ENCODE measurements at regions not wholly inside any gene's neighbourhood (a gene's known extent, or its start where the extent isn't known, plus 50 kb on each side); places are given as distances from the start of the nearest gene placed in this dataset.

DNA sequence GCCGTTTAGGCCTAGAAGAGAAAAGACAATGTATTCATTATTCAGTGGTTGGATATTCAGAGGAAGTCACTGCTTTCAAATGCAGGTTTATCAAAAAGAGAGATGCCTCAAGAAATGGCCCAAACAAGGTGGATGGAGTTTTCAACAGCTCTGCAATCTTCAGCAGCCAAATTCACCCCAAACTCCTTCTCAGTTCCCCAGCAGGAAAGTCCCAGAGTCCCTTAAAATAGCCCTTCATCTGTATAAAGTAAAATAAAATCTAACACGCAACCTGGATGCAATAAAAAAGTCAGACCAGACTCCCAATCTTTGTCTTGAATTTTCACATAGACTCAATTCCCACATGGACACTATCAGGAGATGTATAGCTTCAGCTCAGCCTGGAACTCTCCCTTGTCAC, 101.6 kb upstream of the SPATA12 start:
- H3K27ac ChIP-seq (ENCODE audit: low read depth, low read length, poor library complexity, severe bottlenecking): no peak overlapping the region
- no peaks in the 10 kb centered on the region for H3K36me3 ChIP-seq (ENCODE audit: insufficient read depth, low read length)
- no peak for TF ChIP-seq CTCF (IDR thresholded peaks at IDR 0.05; ENCODE audit: low read length)
- TF ChIP-seq EZH2 (IDR thresholded peaks at IDR 0.05; ENCODE audit: borderline replicate concordance, low read length): no peak

GRCh38 chr3:56957522-56957921, 102.9 kb upstream of the SPATA12 start:
- no peak overlapping the region for H3K4me2 ChIP-seq (ENCODE audit: low read length)
- H3K4me3 ChIP-seq (ENCODE audit: low read depth, low read length, poor library complexity, severe bottlenecking): no peak overlapping the region
- H3K36me3 ChIP-seq (ENCODE audit: insufficient read depth, low read length): no peaks in the 10 kb centered on the region
- no peak overlapping the region for H3K9ac ChIP-seq (ENCODE audit: low read length)
- H3K27ac ChIP-seq (ENCODE audit: low read depth, low read length, poor library complexity, severe bottlenecking): no peak overlapping the region
- H3F3A ChIP-seq (ENCODE audit: insufficient read depth, low read length): no peaks in the 10 kb centered on the region
- no peaks in the 10 kb centered on the region for H3K9me2 ChIP-seq (ENCODE audit: low read depth, low read length)
- H3K4me1 ChIP-seq (ENCODE audit: insufficient read depth, low read length, severe bottlenecking): peaks cover 3% of the 10 kb centered on the region
- H3K9me3 ChIP-seq (ENCODE audit: low read length): no peaks in the 10 kb centered on the region
- no peaks in the 10 kb centered on the region for H3K79me2 ChIP-seq (ENCODE audit: insufficient read depth, low read length)
- no peaks in the 10 kb centered on the region for H4K20me1 ChIP-seq (ENCODE audit: insufficient read depth, low read length)
- no peak for TF ChIP-seq CTCF (IDR thresholded peaks at IDR 0.05; ENCODE audit: low read length)
- no peak for TF ChIP-seq EZH2 (IDR thresholded peaks at IDR 0.05; ENCODE audit: borderline replicate concordance, low read length)
- no peak overlapping the region for H2AFZ ChIP-seq (ENCODE audit: low read length)
- no peaks in the 10 kb centered on the region for H3K27me3 ChIP-seq (ENCODE audit: insufficient read depth, low read length)

More for the DNA sequence above, 101.6 kb upstream of the SPATA12 start:
- H3K9ac ChIP-seq (ENCODE audit: low read length): no peak overlapping the region
- no peak overlapping the region for H3K4me3 ChIP-seq (ENCODE audit: low read depth, low read length, poor library complexity, severe bottlenecking)
- H3K4me2 ChIP-seq (ENCODE audit: low read length): no peak overlapping the region
- H3K9me3 ChIP-seq (ENCODE audit: low read length): no peaks in the 10 kb centered on the region
- no peaks in the 10 kb centered on the region for H4K20me1 ChIP-seq (ENCODE audit: insufficient read depth, low read length)
- no peaks in the 10 kb centered on the region for H3F3A ChIP-seq (ENCODE audit: insufficient read depth, low read length)
- H3K79me2 ChIP-seq (ENCODE audit: insufficient read depth, low read length): no peaks in the 10 kb centered on the region
- H3K9me2 ChIP-seq (ENCODE audit: low read depth, low read length): no peaks in the 10 kb centered on the region
- peaks cover 11% of the 10 kb centered on the region for H3K4me1 ChIP-seq (ENCODE audit: insufficient read depth, low read length, severe bottlenecking)
- no peak overlapping the region for H2AFZ ChIP-seq (ENCODE audit: low read length)
- no peaks in the 10 kb centered on the region for H3K27me3 ChIP-seq (ENCODE audit: insufficient read depth, low read length)

DNA sequence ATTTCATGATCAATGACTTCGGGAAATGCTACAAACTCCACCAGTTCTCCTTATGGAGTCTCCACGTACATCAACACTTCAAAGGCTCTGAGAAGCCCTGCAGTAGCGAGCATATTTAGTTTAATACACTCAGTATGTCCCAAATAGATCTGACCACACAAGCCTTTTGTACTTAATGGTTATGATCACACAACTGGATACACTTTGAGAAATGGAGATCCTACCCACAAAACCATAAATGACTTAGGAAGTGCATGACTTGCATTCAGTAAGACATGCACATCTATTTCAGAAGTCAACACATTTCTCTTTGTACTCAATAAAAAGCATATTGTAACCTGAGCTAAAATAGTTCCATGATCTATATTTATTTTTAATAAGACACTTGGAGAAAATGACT, 103.6 kb upstream of the SPATA12 start:
- TF ChIP-seq CTCF (IDR thresholded peaks at IDR 0.05; ENCODE audit: low read length) (no peak), EZH2 (IDR thresholded peaks at IDR 0.05; ENCODE audit: borderline replicate concordance, low read length) (no peak)
- no peaks in the 10 kb centered on the region for H3K79me2 ChIP-seq (ENCODE audit: insufficient read depth, low read length)

More for the DNA sequence above, 103.6 kb upstream of the SPATA12 start:
- H3F3A ChIP-seq (ENCODE audit: insufficient read depth, low read length): no peaks in the 10 kb centered on the region
- no peak overlapping the region for H3K4me2 ChIP-seq (ENCODE audit: low read length)
- no peaks in the 10 kb centered on the region for H3K36me3 ChIP-seq (ENCODE audit: insufficient read depth, low read length)
- H3K27me3 ChIP-seq (ENCODE audit: insufficient read depth, low read length): no peaks in the 10 kb centered on the region
- H3K27ac ChIP-seq (ENCODE audit: low read depth, low read length, poor library complexity, severe bottlenecking): no peak overlapping the region
- H2AFZ ChIP-seq (ENCODE audit: low read length): no peak overlapping the region
- H3K4me3 ChIP-seq (ENCODE audit: low read depth, low read length, poor library complexity, severe bottlenecking): no peak overlapping the region
- no peaks in the 10 kb centered on the region for H3K9me2 ChIP-seq (ENCODE audit: low read depth, low read length)
- H3K9me3 ChIP-seq (ENCODE audit: low read length): no peaks in the 10 kb centered on the region
- no peaks in the 10 kb centered on the region for H4K20me1 ChIP-seq (ENCODE audit: insufficient read depth, low read length)
- H3K4me1 ChIP-seq (ENCODE audit: insufficient read depth, low read length, severe bottlenecking): no peaks in the 10 kb centered on the region
- H3K9ac ChIP-seq (ENCODE audit: low read length): no peak overlapping the region
